Keratinocyte (primary cell): ENCODE measurements at regions not wholly inside any gene's neighbourhood (a gene's known extent, or its start where the extent isn't known, plus 50 kb on each side); places are given as distances from the start of the nearest gene placed in this dataset.
"Not testable (repeated sequence)": the region's sequence is repeated elsewhere in the genome, so short reads cannot be mapped to it uniquely, and the experiment has no call there.

ENCODE experiments used
- DNase-seq: peaks from one replicate; pipeline ENCODE4 v3.0.0-alpha.2; 2011; ENCODE audit warnings: low read depth, missing footprints, low spot score
- FAIRE-seq: peaks from 2 replicates; lab custom pipeline; 2011; peaks lifted over from hg19 to GRCh38; lab: Jason Lieb, UNC
- H2AFZ ChIP-seq: 2 replicates; pipeline ENCODE4 v1.6.0; 2012; ENCODE audit warnings: low read length, control low read depth, inconsistent platforms; ENCODE audit not compliant: control insufficient read depth
- H3K27ac ChIP-seq: 2 replicates; pipeline ENCODE4 v1.5.1; 2011; ENCODE audit warnings: low read length; ENCODE audit not compliant: control insufficient read depth, insufficient read depth
- H3K27me3 ChIP-seq: 3 replicates; pipeline ENCODE4 v1.6.0; 2011; ENCODE audit warnings: low read length; ENCODE audit not compliant: control insufficient read depth, insufficient read depth; ENCODE audit errors: extremely low read depth
- H3K36me3 ChIP-seq, 2 experiments: 2 replicates in 1 of 2; 3 replicates in 1 of 2; pipeline ENCODE4 v1.5.1; 2011; ENCODE audit warnings: low read length in 2 of 2, mild to moderate bottlenecking in 1 of 2; ENCODE audit not compliant: control insufficient read depth in 2 of 2, insufficient read depth in 2 of 2; ENCODE audit errors: extremely low read depth in 1 of 2
- H3K4me1 ChIP-seq: 3 replicates; pipeline ENCODE4 v1.5.1; 2011; ENCODE audit warnings: low read length; ENCODE audit not compliant: control insufficient read depth, insufficient read depth; ENCODE audit errors: extremely low read depth
- H3K4me2 ChIP-seq: 3 replicates; pipeline ENCODE4 v1.6.0; 2011; ENCODE audit warnings: low read depth, low read length; ENCODE audit not compliant: control insufficient read depth, insufficient read depth; ENCODE audit errors: extremely low read depth
- H3K4me3 ChIP-seq, 3 experiments: fragments of 200-600 bp in 1 of 3; sonication (generic) in 1 of 3; 2 replicates in 2 of 3; 3 replicates in 1 of 3; pipeline ENCODE4 v1.5.1; 2011 to 2016; ENCODE audit warnings: low read length in 3 of 3, mild to moderate bottlenecking in 3 of 3, control low read depth in 2 of 3, inconsistent platforms in 1 of 3, low read depth in 1 of 3, mixed read lengths in 1 of 3, mixed run types in 1 of 3, moderate library complexity in 1 of 3; ENCODE audit not compliant: control insufficient read depth in 2 of 3, insufficient read depth in 2 of 3; ENCODE audit errors: extremely low read depth in 1 of 3
- H3K79me2 ChIP-seq: 2 replicates; pipeline ENCODE4 v1.6.0; 2012; ENCODE audit warnings: low read length; ENCODE audit not compliant: control insufficient read depth, insufficient read depth
- H3K9ac ChIP-seq: 3 replicates; pipeline ENCODE4 v1.6.0; 2011; ENCODE audit warnings: low read length; ENCODE audit not compliant: control insufficient read depth, insufficient read depth; ENCODE audit errors: extremely low read depth
- H3K9me1 ChIP-seq: 3 replicates; pipeline ENCODE4 v1.6.0; 2011; ENCODE audit warnings: low read length; ENCODE audit not compliant: control insufficient read depth, insufficient read depth; ENCODE audit errors: extremely low read depth
- H3K9me3 ChIP-seq: 2 replicates; pipeline ENCODE4 v1.5.1; 2012; ENCODE audit warnings: low read depth, low read length; ENCODE audit not compliant: control insufficient read depth
- H4K20me1 ChIP-seq: 3 replicates; pipeline ENCODE4 v1.6.0; 2011; ENCODE audit warnings: low read length; ENCODE audit not compliant: control insufficient read depth, insufficient read depth; ENCODE audit errors: extremely low read depth
- EZH2 ChIP-seq: IDR thresholded peaks from one replicate; pipeline ENCODE4 v1.6.1; 2012; ENCODE audit warnings: inconsistent platforms, mild to moderate bottlenecking, low read length, moderate library complexity
- dilution Hi-C: fragments of 300-500 bp; cut with MboI; formaldehyde crosslinking; loops from one replicate; pipeline ENCODE4 v1.7.0; 2020; ENCODE audit warnings: low sequenced_read_pairs; ENCODE audit not compliant: extremely low pct_ligation_motif_present
- TF ChIP-seq, protein P1 (sequence below), 3 experiments: IDR thresholded peaks in 1 of 3; conservative IDR thresholded peaks in 1 of 3; optimal IDR thresholded peaks in 1 of 3; 2 replicates in 2 of 3; 3 replicates in 1 of 3; pipeline versions ENCODE3 to v1.5.1; 2011; ENCODE audit warnings: low read length in 3 of 3, mild to moderate bottlenecking in 3 of 3, moderate library complexity in 2 of 3, control low read depth in 1 of 3, inconsistent platforms in 1 of 3; ENCODE audit not compliant: insufficient read depth in 2 of 3; ENCODE audit errors: extremely low read depth in 1 of 3

DNA sequence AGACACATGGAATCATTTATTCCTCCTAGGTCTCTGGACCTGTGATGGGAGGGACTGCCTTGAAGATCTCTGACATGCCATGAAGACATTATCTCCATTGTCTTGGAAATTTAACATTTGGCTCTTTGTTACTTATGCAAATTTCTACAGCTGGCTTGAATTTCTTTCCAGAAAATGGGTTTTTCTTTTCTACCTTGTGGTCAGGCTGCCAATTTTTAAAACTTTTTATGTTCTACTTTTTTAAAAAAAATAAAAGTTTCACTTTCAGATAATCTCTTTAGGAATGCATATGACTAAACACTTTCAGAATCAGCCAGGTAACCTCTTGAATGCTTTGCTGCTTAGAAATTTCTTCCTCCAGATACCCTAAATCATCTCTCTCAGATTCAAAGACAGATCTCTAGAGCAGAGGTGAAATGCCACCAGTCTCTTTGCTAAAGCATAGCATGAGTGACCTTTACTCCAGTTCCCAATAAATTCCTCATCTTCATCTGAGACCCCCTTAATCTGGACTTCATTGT lies 209.6 kb downstream of the RPRM start:
- H3K4me3 ChIP-seq: no peak overlapping the region
- no peak for FAIRE-seq
- dilution Hi-C loops: no loop called here
- no peak for TF ChIP-seq EZH2
- TF ChIP-seq, protein P1, sequence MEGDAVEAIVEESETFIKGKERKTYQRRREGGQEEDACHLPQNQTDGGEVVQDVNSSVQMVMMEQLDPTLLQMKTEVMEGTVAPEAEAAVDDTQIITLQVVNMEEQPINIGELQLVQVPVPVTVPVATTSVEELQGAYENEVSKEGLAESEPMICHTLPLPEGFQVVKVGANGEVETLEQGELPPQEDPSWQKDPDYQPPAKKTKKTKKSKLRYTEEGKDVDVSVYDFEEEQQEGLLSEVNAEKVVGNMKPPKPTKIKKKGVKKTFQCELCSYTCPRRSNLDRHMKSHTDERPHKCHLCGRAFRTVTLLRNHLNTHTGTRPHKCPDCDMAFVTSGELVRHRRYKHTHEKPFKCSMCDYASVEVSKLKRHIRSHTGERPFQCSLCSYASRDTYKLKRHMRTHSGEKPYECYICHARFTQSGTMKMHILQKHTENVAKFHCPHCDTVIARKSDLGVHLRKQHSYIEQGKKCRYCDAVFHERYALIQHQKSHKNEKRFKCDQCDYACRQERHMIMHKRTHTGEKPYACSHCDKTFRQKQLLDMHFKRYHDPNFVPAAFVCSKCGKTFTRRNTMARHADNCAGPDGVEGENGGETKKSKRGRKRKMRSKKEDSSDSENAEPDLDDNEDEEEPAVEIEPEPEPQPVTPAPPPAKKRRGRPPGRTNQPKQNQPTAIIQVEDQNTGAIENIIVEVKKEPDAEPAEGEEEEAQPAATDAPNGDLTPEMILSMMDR (optimal IDR thresholded peaks at IDR 0.05 in 1 of 3, IDR thresholded peaks at IDR 0.05 in 1 of 3, conservative IDR thresholded peaks at IDR 0.05 in 1 of 3; ENCODE audit: extremely low read depth in 1 of 3, insufficient read depth in 2 of 3, low read length in 3 of 3): no peak
- H3K27ac ChIP-seq: no peak overlapping the region
- no peak overlapping the region for H3K9ac ChIP-seq
- H3K9me1 ChIP-seq: no peaks in the 10 kb centered on the region
- H3K27me3 ChIP-seq: no peaks in the 10 kb centered on the region
- H4K20me1 ChIP-seq: no peaks in the 10 kb centered on the region
- H3K79me2 ChIP-seq: no peaks in the 10 kb centered on the region
- no peaks in the 10 kb centered on the region for H3K9me3 ChIP-seq
- no peak overlapping the region for H2AFZ ChIP-seq
- no peak overlapping the region for H3K4me2 ChIP-seq
- no peak for DNase-seq
- no peaks in the 10 kb centered on the region for H3K4me1 ChIP-seq
- no peaks in the 10 kb centered on the region for H3K36me3 ChIP-seq

- H2AFZ ChIP-seq: not testable (repeated sequence)
Observed at GRCh38 chr2:153256876-153257275, 221.7 kb downstream of the RPRM start.

GRCh38 chr2:153246636-153247035 lies 231.9 kb downstream of the RPRM start:
- DNase-seq, H3K9me3 ChIP-seq, H3K4me1 ChIP-seq, dilution Hi-C loops, H2AFZ ChIP-seq, H3K9me1 ChIP-seq, FAIRE-seq, H3K27me3 ChIP-seq, H3K4me3 ChIP-seq, H3K4me2 ChIP-seq, H3K36me3 ChIP-seq, H3K79me2 ChIP-seq, H3K9ac ChIP-seq, H3K27ac ChIP-seq, H4K20me1 ChIP-seq: not testable (repeated sequence)

More at GRCh38 chr2:153256876-153257275, 221.7 kb downstream of the RPRM start:
- H4K20me1 ChIP-seq, H3K9ac ChIP-seq, dilution Hi-C loops, FAIRE-seq, H3K4me2 ChIP-seq, H3K9me1 ChIP-seq, H3K36me3 ChIP-seq, H3K9me3 ChIP-seq, H3K27ac ChIP-seq, H3K79me2 ChIP-seq, H3K27me3 ChIP-seq, DNase-seq, H3K4me3 ChIP-seq, H3K4me1 ChIP-seq: not testable (repeated sequence)
